ENCODE measurements at regions not wholly inside any gene's neighbourhood (a gene's known extent, or its start where the extent isn't known, plus 50 kb on each side); places are given as distances from the start of the nearest gene placed in this dataset.

GRCh38 chr1:61517345-61517744, 207.6 kb downstream of the TM2D1 start:
- TF ChIP-seq, protein P1, sequence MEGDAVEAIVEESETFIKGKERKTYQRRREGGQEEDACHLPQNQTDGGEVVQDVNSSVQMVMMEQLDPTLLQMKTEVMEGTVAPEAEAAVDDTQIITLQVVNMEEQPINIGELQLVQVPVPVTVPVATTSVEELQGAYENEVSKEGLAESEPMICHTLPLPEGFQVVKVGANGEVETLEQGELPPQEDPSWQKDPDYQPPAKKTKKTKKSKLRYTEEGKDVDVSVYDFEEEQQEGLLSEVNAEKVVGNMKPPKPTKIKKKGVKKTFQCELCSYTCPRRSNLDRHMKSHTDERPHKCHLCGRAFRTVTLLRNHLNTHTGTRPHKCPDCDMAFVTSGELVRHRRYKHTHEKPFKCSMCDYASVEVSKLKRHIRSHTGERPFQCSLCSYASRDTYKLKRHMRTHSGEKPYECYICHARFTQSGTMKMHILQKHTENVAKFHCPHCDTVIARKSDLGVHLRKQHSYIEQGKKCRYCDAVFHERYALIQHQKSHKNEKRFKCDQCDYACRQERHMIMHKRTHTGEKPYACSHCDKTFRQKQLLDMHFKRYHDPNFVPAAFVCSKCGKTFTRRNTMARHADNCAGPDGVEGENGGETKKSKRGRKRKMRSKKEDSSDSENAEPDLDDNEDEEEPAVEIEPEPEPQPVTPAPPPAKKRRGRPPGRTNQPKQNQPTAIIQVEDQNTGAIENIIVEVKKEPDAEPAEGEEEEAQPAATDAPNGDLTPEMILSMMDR (IDR thresholded peaks at IDR 0.05 in 8 of 11, conservative IDR thresholded peaks at IDR 0.05 in 3 of 11): no peak
- TF ChIP-seq POLR2A (IDR thresholded peaks at IDR 0.05) (no peak), POLR2AphosphoS5 (IDR thresholded peaks at IDR 0.05) (no peak)
